Neural progenitor cell (in vitro differentiated cells): ENCODE measurements at regions not wholly inside any gene's neighbourhood (a gene's known extent, or its start where the extent isn't known, plus 50 kb on each side); places are given as distances from the start of the nearest gene placed in this dataset.

Source experiments
- DNase-seq: peaks from one replicate; pipeline ENCODE4 v3.0.0-alpha.2; 2016; ENCODE audit warnings: low spot score
- H2AFZ ChIP-seq: fragments of 200-600 bp; sonication (generic); replicated peaks from 2 replicates; pipeline ENCODE4 v1.6.1; 2016; ENCODE audit warnings: antibody characterized with exemption
- H3F3A ChIP-seq: fragments of 200-600 bp; sonication (generic); 2 replicates; pipeline ENCODE4 v1.6.1; 2016; ENCODE audit warnings: antibody characterized with exemption, low read depth
- H3K27ac ChIP-seq: fragments of 200-600 bp; sonication (generic); 2 replicates; pipeline ENCODE4 v1.5.1; 2016; ENCODE audit warnings: mild to moderate bottlenecking
- H3K27me3 ChIP-seq: fragments of 200-600 bp; sonication (generic); 2 replicates; pipeline ENCODE4 v1.6.1; 2016; ENCODE audit warnings: mild to moderate bottlenecking, moderate library complexity
- H3K36me3 ChIP-seq: fragments of 200-600 bp; sonication (generic); 2 replicates; pipeline ENCODE4 v1.5.1; 2016
- H3K4me1 ChIP-seq: fragments of 200-600 bp; sonication (generic); 2 replicates; pipeline ENCODE4 v1.6.1; 2016; ENCODE audit warnings: mixed run types
- H3K4me2 ChIP-seq: fragments of 200-600 bp; sonication (generic); 2 replicates; pipeline ENCODE4 v1.6.1; 2016
- H3K4me3 ChIP-seq: fragments of 200-600 bp; sonication (generic); 2 replicates; pipeline ENCODE4 v1.5.1; 2016
- H3K79me2 ChIP-seq: fragments of 200-600 bp; sonication (generic); 2 replicates; pipeline ENCODE4 v1.6.1; 2016; ENCODE audit warnings: low read depth
- H3K9ac ChIP-seq: fragments of 200-600 bp; sonication (generic); 2 replicates; pipeline ENCODE4 v1.6.1; 2016
- H3K9me3 ChIP-seq: fragments of 200-600 bp; sonication (generic); 2 replicates; pipeline ENCODE4 v1.5.1; 2016; ENCODE audit warnings: low read depth
- H4K20me1 ChIP-seq: fragments of 200-600 bp; sonication (generic); 2 replicates; pipeline ENCODE4 v1.6.1; 2016; ENCODE audit warnings: low read depth
- H3K27ac Mint-ChIP-seq: 3 replicates; pipeline ENCODE4 v1.8.0; 2021; ENCODE audit warnings: mixed read lengths
- H3K27me3 Mint-ChIP-seq: 2 replicates; pipeline ENCODE4 v1.8.0; 2022; ENCODE audit warnings: low read depth, mild to moderate bottlenecking, inconsistent platforms, moderate library complexity, mixed read lengths; ENCODE audit not compliant: insufficient read depth
- H3K36me3 Mint-ChIP-seq: 3 replicates; pipeline ENCODE4 v1.8.0; 2021; ENCODE audit warnings: mixed read lengths
- H3K4me1 Mint-ChIP-seq: 3 replicates; pipeline ENCODE4 v1.8.0; 2021; ENCODE audit warnings: mixed read lengths
- H3K4me3 Mint-ChIP-seq: 3 replicates; pipeline ENCODE4 v1.8.0; 2021; ENCODE audit warnings: mild to moderate bottlenecking, moderate library complexity, mixed read lengths
- H3K9me3 Mint-ChIP-seq: 3 replicates; pipeline ENCODE4 v1.8.0; 2020; ENCODE audit warnings: mixed read lengths
- CTCF ChIP-seq: fragments of 200-600 bp; sonication (generic); IDR thresholded peaks from 2 replicates; pipeline ENCODE4 v1.5.1; 2017; ENCODE audit warnings: antibody characterized with exemption, mild to moderate bottlenecking
- EZH2 ChIP-seq: fragments of 200-600 bp; sonication (generic); IDR thresholded peaks from 2 replicates; pipeline ENCODE4 v1.6.1; 2017; ENCODE audit warnings: antibody characterized with exemption, mild to moderate bottlenecking, moderate library complexity
- EZH2phosphoT487 ChIP-seq: fragments of 200-600 bp; sonication (generic); IDR thresholded peaks from 2 replicates; pipeline ENCODE4 v1.6.1; 2017; ENCODE audit warnings: antibody characterized with exemption

DNA sequence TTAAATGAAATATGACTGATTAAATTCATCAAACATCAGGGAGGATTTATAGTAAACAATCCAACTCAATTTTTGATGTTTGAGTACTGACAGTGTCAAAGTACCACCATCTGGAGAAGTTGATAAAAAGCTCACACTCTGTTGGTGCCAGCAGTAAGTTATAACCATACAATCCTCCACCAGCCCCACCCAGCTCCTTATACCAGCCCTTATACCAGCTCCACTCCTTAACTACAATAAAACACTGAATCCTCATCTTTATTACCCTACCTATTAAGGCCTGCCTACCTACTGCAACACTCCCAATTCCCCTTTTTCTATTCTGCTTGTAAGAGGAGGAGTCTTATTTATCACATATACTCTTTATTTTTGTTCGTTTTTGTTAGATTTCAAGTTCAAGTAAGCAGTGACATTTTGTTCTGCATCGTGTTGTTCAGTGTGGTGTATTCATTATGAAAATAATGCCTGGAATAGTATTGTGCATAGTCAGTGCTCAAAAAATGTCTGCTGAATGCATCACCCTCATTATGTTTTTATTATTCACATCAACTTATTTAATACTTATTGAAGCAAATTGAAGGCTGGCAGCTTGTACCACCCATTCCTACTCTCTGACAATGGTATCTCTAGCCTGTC, 954.7 kb upstream of the ADGRB3 start:
- TF ChIP-seq EZH2phosphoT487 = no peak
- no peak for TF ChIP-seq CTCF
- TF ChIP-seq EZH2 = no peak
- DNase-seq = no peak
- Mint-ChIP-seq H3K4me1 (peaks cover 3% of the 10 kb centered on the region), H3K4me3 (no peak overlapping the region), H3K27ac (no peak overlapping the region), H3K27me3 (peaks cover 2% of the 10 kb centered on the region), H3K9me3 (no peaks in the 10 kb centered on the region), H3K36me3 (no peaks in the 10 kb centered on the region)
- no peak overlapping the region for H3K4me3 ChIP-seq
- H2AFZ ChIP-seq = no peak overlapping the region
- H3K4me1 ChIP-seq = no peaks in the 10 kb centered on the region
- H3K27ac ChIP-seq = no peak overlapping the region
- no peaks in the 10 kb centered on the region for H3K9me3 ChIP-seq
- no peak overlapping the region for H3K9ac ChIP-seq
- H3F3A ChIP-seq = no peaks in the 10 kb centered on the region
- no peaks in the 10 kb centered on the region for H3K36me3 ChIP-seq
- H3K27me3 ChIP-seq = no peaks in the 10 kb centered on the region
- H3K4me2 ChIP-seq = no peak overlapping the region
- H4K20me1 ChIP-seq = no peaks in the 10 kb centered on the region
- no peaks in the 10 kb centered on the region for H3K79me2 ChIP-seq

- no peak overlapping the region for H2AFZ ChIP-seq
- H3K4me1 ChIP-seq = no peaks in the 10 kb centered on the region
- H3K4me3 ChIP-seq = no peak overlapping the region
- Mint-ChIP-seq H3K4me3 (no peak overlapping the region), H3K4me1 (peaks cover 3% of the 10 kb centered on the region), H3K9me3 (no peaks in the 10 kb centered on the region), H3K27me3 (peaks cover 2% of the 10 kb centered on the region), H3K27ac (no peak overlapping the region), H3K36me3 (no peaks in the 10 kb centered on the region)
- H3K36me3 ChIP-seq = no peaks in the 10 kb centered on the region
- no peaks in the 10 kb centered on the region for H3K79me2 ChIP-seq
- H4K20me1 ChIP-seq = no peaks in the 10 kb centered on the region
- H3K27ac ChIP-seq = no peak overlapping the region
- no peaks in the 10 kb centered on the region for H3K9me3 ChIP-seq
- no peak overlapping the region for H3K4me2 ChIP-seq
- no peak overlapping the region for H3K9ac ChIP-seq
- DNase-seq = no peak
- H3K27me3 ChIP-seq = no peaks in the 10 kb centered on the region
- no peaks in the 10 kb centered on the region for H3F3A ChIP-seq
- TF ChIP-seq EZH2phosphoT487 = no peak
- TF ChIP-seq CTCF = no peak
- no peak for TF ChIP-seq EZH2
These were observed 955.4 kb upstream of the ADGRB3 start for GRCh38 chr6:67679566-67680296.

- peaks cover 2% of the 10 kb centered on the region for H3K27me3 Mint-ChIP-seq
- no peak for DNase-seq
- peaks cover 7% of the 10 kb centered on the region for H3K9me3 Mint-ChIP-seq
These were observed 958.2 kb upstream of the ADGRB3 start for GRCh38 chr6:67676892-67677291.

More at GRCh38 chr6:67676892-67677291, 958.2 kb upstream of the ADGRB3 start:
- H3K27ac Mint-ChIP-seq = no peak overlapping the region
- no peak overlapping the region for H3K27ac ChIP-seq
- H3K4me1 Mint-ChIP-seq = no peaks in the 10 kb centered on the region
- no peaks in the 10 kb centered on the region for H3K9me3 ChIP-seq
- H3K79me2 ChIP-seq = no peaks in the 10 kb centered on the region
- no peak overlapping the region for H2AFZ ChIP-seq
- TF ChIP-seq EZH2 = no peak
- no peak for TF ChIP-seq EZH2phosphoT487
- TF ChIP-seq CTCF = no peak
- H4K20me1 ChIP-seq = no peaks in the 10 kb centered on the region
- no peaks in the 10 kb centered on the region for H3K27me3 ChIP-seq
- H3K36me3 ChIP-seq = no peaks in the 10 kb centered on the region
- no peak overlapping the region for H3K9ac ChIP-seq
- no peak overlapping the region for H3K4me2 ChIP-seq
- H3F3A ChIP-seq = no peaks in the 10 kb centered on the region
- no peak overlapping the region for H3K4me3 ChIP-seq
- no peak overlapping the region for H3K4me3 Mint-ChIP-seq
- no peaks in the 10 kb centered on the region for H3K4me1 ChIP-seq
- no peaks in the 10 kb centered on the region for H3K36me3 Mint-ChIP-seq
